Esophagus muscularis mucosa (tissue), 3 donors: ENCODE measurements at regions not wholly inside any gene's neighbourhood (a gene's known extent, or its start where the extent isn't known, plus 50 kb on each side); places are given as distances from the start of the nearest gene placed in this dataset.

Experiments used
- CTCF ChIP-seq, 3 experiments: fragments of 200-600 bp in 2 of 3; fragments of 450-650 bp in 1 of 3; sonication (generic) in 2 of 3; IDR thresholded peaks; one replicate each; pipeline ENCODE4 v1.5.1; 2017 to 2019; ENCODE audit warnings: antibody characterized with exemption in 3 of 3, mild to moderate bottlenecking in 2 of 3, moderate library complexity in 1 of 3
- POLR2A ChIP-seq: fragments of 450-650 bp; IDR thresholded peaks from one replicate; pipeline ENCODE4 v1.6.1; 2017; ENCODE audit warnings: antibody characterized with exemption, moderate library complexity, mild to moderate bottlenecking, low read depth
- POLR2AphosphoS5 ChIP-seq, 2 donors: sonication (generic); formaldehyde crosslinking; IDR thresholded peaks; one replicate each; pipeline ENCODE4 v1.6.1; 2017; ENCODE audit warnings: antibody characterized with exemption in 2 of 2

DNA sequence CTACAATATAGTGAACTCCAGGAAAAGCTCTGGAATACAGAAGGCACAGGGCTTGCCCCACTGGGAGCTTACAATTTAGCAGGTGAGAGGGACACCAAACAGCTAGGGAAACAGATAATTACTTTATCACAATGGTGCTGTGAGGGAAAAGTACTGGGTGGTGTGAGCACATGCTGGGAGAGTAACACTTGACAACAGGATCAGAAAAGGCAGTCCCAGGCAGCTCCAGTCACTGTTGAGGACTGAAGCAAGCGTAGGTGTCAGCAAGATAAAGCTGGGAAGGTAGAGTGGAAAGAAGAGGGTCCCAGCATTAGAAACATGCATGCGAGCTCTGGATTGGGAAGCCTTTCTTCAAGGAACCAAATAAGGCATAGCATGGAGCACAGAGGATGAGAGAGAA, 296.0 kb downstream of the ATPSCKMT start:
- TF ChIP-seq CTCF (IDR thresholded peaks at IDR 0.05) (no peak), POLR2AphosphoS5 (IDR thresholded peaks at IDR 0.05) (no peak), POLR2A (no peak)
